GM18519 (cell line): ENCODE measurements at regions not wholly inside any gene's neighbourhood (a gene's known extent, or its start where the extent isn't known, plus 50 kb on each side); places are given as distances from the start of the nearest gene placed in this dataset.

ENCODE experiments used
- ATAC-seq: cut with Tn5 transposase; IDR thresholded peaks from one replicate; pipeline ENCODE4 v1.9.1; 2021; ENCODE audit warnings: mild to moderate bottlenecking, moderate library complexity; ENCODE audit not compliant: unreplicated experiment, low FRiP score

- no peak for ATAC-seq
These were observed 845.4 kb upstream of the CXADR start for GRCh38 chr21:16667395-16667794.

- no peak for ATAC-seq
These were observed 837.9 kb upstream of the CXADR start for GRCh38 chr21:16674949-16675348.

GRCh38 chr21:16676391-16676790, 836.5 kb upstream of the CXADR start:
- ATAC-seq, result no peak

- ATAC-seq, result no peak
These were observed 834.2 kb upstream of the CXADR start for GRCh38 chr21:16678429-16679160.

GRCh38 chr21:16695074-16695473, 817.8 kb upstream of the CXADR start:
- ATAC-seq, result no peak

- no peak for ATAC-seq
These were observed 805.6 kb upstream of the CXADR start for GRCh38 chr21:16707274-16707673.

GRCh38 chr21:16708101-16708835, 804.6 kb upstream of the CXADR start:
- ATAC-seq, result no peak

- no peak for ATAC-seq
These were observed 802.8 kb upstream of the CXADR start for GRCh38 chr21:16709866-16710550.

- ATAC-seq, result no peak
These were observed 801.1 kb upstream of the CXADR start for GRCh38 chr21:16711757-16712156.

GRCh38 chr21:16713331-16714117, 799.3 kb upstream of the CXADR start:
- no peak for ATAC-seq

- ATAC-seq, result no peak
These were observed 772.3 kb upstream of the CXADR start for GRCh38 chr21:16740511-16740910.

- no peak for ATAC-seq
These were observed 771.6 kb upstream of the CXADR start for GRCh38 chr21:16741141-16741665.

- ATAC-seq, result no peak
These were observed 770.7 kb upstream of the CXADR start for GRCh38 chr21:16742131-16742641.

- no peak for ATAC-seq
These were observed 770.1 kb upstream of the CXADR start for GRCh38 chr21:16742741-16743140.

GRCh38 chr21:16743317-16743716, 769.5 kb upstream of the CXADR start:
- no peak for ATAC-seq

GRCh38 chr21:16750926-16751325, 761.9 kb upstream of the CXADR start:
- ATAC-seq, result no peak

GRCh38 chr21:16751695-16752474, 761.0 kb upstream of the CXADR start:
- ATAC-seq, result no peak

- ATAC-seq, result no peak
These were observed 760.4 kb upstream of the CXADR start for GRCh38 chr21:16752475-16752857.

GRCh38 chr21:16755061-16755460, 757.8 kb upstream of the CXADR start:
- ATAC-seq, result no peak

GRCh38 chr21:16767201-16767600, 745.6 kb upstream of the CXADR start:
- ATAC-seq, result no peak
